ENCODE measurements at regions not wholly inside any gene's neighbourhood (a gene's known extent, or its start where the extent isn't known, plus 50 kb on each side); places are given as distances from the start of the nearest gene placed in this dataset.
"Not testable (repeated sequence)": the region's sequence is repeated elsewhere in the genome, so short reads cannot be mapped to it uniquely, and the experiment has no call there.

- no peak for DNase-seq
These were observed 100.8 kb upstream of the UGP2 start for GRCh38 chr2:63740943-63741342.

- no peak for DNase-seq
These were observed 99.7 kb upstream of the UGP2 start for GRCh38 chr2:63741884-63742579.

- DNase-seq, result no peak
These were observed 99.1 kb upstream of the UGP2 start for GRCh38 chr2:63742580-63742976.

GRCh38 chr2:63743170-63743981, 98.3 kb upstream of the UGP2 start:
- no peak for DNase-seq

- no peak for DNase-seq
These were observed 97.4 kb upstream of the UGP2 start for GRCh38 chr2:63743982-63744966.

- not testable (repeated sequence) for DNase-seq
These were observed 95.1 kb upstream of the UGP2 start for GRCh38 chr2:63746548-63746947.

GRCh38 chr2:63751901-63752300, 89.8 kb upstream of the UGP2 start:
- no peak for DNase-seq

- DNase-seq, result no peak
These were observed 86.5 kb upstream of the UGP2 start for GRCh38 chr2:63755216-63755615.

GRCh38 chr2:63755965-63756364, 85.7 kb upstream of the UGP2 start:
- no peak for DNase-seq

- DNase-seq, result no peak
These were observed 78.2 kb upstream of the UGP2 start for GRCh38 chr2:63763391-63763941.

GRCh38 chr2:63764630-63765029, 77.1 kb upstream of the UGP2 start:
- DNase-seq, result no peak

GRCh38 chr2:63765117-63765516, 76.6 kb upstream of the UGP2 start:
- no peak for DNase-seq

- DNase-seq, result no peak
These were observed 74.4 kb upstream of the UGP2 start for GRCh38 chr2:63767307-63767706.

- DNase-seq, result no peak
These were observed 73.6 kb upstream of the UGP2 start for GRCh38 chr2:63768051-63768450.

GRCh38 chr2:63769915-63770314, 71.8 kb upstream of the UGP2 start:
- no peak for DNase-seq

- DNase-seq, result no peak
These were observed 69.6 kb upstream of the UGP2 start for GRCh38 chr2:63772061-63772460.

GRCh38 chr2:63775191-63775590, 66.5 kb upstream of the UGP2 start:
- no peak for DNase-seq

GRCh38 chr2:63776382-63776781, 65.3 kb upstream of the UGP2 start:
- DNase-seq, result no peak

GRCh38 chr2:63777816-63778215, 63.9 kb upstream of the UGP2 start:
- DNase-seq, result no peak

GRCh38 chr2:63778391-63778790, 63.3 kb upstream of the UGP2 start:
- no peak for DNase-seq

GRCh38 chr2:63780518-63781155, 61.1 kb upstream of the UGP2 start:
- no peak for DNase-seq

GRCh38 chr2:63784461-63784860, 57.2 kb upstream of the UGP2 start:
- no peak for DNase-seq
